Cerebellar nuclear complex (tissue), 1 donor: ENCODE measurements at regions not wholly inside any gene's neighbourhood (a gene's known extent, or its start where the extent isn't known, plus 50 kb on each side); places are given as distances from the start of the nearest gene placed in this dataset.

Source experiments
- DNase-seq, 2 experiments: peaks; one replicate each; lab custom pipeline; 2025; lab: John Stamatoyannopoulos, UW

- DNase-seq = no peak
Observed at GRCh38 chr5:118044169-118044568, 944.2 kb downstream of the DTWD2 start.

DNA sequence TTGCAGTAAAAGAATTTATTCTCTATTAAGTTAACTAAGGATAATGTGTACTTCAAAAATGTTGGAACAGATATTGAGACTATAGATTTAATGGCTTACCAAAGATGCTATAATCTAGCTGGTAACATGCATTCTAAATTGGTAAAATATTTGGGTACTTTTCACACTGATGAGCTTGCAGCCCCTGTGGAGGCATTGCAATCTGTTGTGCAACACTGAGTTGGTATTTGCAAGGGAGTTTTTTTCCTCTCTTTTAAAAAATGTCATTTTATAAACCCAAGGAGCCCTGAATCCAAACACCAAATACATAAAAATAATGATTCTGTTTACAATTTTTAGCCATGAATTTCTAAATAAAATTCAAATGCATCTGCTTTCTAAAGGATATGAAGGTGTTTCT is 944.8 kb downstream of the DTWD2 start:
- no peak for DNase-seq

GRCh38 chr5:118042076-118042475 is 946.3 kb downstream of the DTWD2 start:
- DNase-seq = no peak

- DNase-seq = no peak
Observed at GRCh38 chr5:118040496-118040895, 947.9 kb downstream of the DTWD2 start.

- DNase-seq = no peak
Observed at GRCh38 chr5:118033686-118034338, 954.5 kb downstream of the DTWD2 start.

DNA sequence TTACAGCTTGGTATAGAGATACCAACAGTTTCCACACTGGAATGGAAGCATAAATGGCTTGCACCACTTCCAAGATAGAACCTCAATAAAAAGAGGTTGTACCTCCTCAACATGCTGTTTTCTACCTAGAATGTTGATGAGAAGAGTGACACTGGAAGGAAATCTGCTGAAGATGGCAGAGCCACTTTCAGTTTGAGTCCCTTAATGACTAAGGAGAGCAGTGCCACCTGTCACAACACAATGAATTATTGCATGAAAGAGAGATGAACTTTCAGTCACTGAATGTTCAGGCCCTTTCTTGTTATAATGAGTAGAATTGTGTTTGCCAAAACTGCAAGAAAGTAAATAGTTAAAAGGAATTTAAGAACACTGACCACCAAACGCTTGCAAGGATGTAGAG is 958.5 kb downstream of the DTWD2 start:
- no peak for DNase-seq

- no peak for DNase-seq
Observed at GRCh38 chr5:118022062-118022461, 966.3 kb downstream of the DTWD2 start.

DNA sequence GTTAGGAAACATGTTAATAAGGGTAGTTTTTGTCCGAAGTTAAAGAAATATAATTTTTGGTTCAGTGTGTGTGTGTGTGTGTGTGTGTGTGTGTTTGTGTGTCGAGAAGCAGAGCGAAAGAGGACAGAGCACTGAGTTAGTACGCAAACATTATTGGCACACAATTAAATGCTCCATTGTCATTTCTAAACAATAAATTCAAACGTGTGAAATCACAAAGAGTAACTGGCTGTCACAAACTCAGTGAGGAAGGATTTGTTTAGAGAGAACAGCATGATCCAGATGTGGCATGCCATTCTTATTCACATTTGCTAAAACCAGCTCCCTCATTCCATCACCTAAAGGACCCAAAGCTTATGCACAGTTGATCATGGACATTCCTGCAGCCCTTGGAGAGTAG is 970.8 kb downstream of the DTWD2 start:
- DNase-seq = no peak

DNA sequence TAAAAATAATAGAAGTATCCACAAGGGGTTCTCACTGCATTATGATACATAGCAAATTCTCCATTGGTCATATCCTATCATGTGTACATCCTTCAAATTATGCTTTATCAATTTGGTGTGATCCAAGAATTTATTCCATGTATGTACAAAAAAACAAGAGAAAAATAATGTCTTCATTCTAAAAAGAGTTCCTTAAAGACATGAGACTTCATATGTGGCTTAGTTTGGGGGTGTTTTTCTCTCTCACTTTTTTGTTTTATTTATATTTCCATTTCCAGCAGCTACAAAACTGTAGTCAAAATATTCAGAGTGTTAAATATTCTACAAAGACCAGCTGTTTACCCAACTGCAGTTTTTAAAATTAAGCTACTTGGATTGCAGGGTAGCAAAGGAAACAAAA is 972.0 kb downstream of the DTWD2 start:
- no peak for DNase-seq

DNA sequence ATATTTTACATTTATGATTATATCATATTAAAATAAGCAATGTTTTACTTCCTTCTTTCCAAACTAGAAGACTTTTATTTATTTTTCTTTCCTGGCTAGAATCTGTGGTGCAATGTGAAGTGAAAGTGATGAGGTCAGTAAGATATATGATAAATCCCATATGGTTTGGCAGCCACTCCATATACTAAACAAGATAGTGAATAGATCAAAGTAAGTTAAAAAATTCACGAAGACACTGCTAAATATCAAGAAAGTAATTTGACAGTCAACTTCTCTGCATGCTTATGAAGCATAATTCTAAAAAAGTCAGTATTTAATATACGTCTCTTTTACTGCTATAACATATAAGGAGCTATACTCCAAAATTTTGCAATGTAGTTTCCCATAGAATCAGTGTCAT is 972.8 kb downstream of the DTWD2 start:
- no peak for DNase-seq

DNA sequence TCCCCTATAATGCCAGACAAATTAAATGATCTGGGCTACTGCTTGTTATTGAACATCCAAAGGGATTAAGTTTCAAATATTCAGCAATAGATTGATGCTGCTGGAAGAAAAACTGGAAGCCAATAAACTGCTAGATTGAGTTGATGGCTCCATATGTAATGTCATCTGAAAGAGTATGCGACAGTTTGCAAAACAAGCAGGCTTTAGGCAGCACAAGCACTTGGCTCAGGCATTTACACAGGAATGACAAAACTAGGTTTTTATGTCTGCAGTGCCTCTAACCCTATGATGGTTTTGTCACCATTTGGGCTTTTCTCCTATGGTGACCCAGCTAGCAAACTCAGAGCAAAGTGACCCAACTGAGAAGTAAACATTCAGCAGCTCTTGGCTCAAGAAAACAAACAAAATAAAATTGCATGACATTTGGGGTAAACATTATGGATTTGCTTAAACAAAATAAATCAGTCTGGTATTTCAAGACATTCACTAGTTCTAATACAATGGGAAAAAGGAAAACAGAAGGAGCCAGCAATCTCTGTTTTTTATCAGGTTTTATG is 978.5 kb downstream of the DTWD2 start:
- no peak for DNase-seq

GRCh38 chr5:118008779-118009178 is 979.6 kb downstream of the DTWD2 start:
- DNase-seq = no peak

GRCh38 chr5:118007262-118007661 is 981.1 kb downstream of the DTWD2 start:
- DNase-seq = no peak

- no peak for DNase-seq
Observed at GRCh38 chr5:118006219-118006618, 982.1 kb downstream of the DTWD2 start.

DNA sequence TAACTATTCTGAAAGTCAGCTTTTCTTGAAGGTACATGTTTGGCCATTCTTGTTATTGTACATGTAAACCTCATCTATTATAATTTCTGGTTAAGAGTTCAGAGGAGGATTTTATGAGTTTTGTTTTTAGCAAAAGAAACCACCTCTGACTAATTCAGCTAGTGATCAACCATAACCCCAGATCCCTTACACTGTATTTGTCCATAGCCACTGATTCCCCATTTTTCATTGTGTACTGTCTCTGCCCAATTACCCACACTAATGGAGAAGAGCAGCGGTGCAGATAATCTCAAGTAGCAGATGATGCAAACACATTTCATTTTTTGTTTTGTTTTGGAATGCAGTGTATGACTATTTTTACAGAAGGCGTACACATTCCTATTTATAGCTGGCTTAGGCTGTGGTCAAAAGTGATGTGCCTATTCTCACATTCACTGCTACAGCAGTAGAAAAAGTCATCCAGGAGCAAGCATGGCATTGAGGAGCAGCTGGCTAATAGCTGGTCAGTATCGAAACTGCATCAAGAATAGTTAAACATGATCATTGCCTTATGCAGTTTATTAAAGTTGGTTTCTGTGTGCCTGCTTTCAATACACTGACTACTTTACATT is 988.3 kb downstream of the DTWD2 start:
- no peak for DNase-seq

GRCh38 chr5:117982691-117983090 is 1005.7 kb downstream of the DTWD2 start:
- no peak for DNase-seq

- no peak for DNase-seq
Observed at GRCh38 chr5:117973785-117974184, 1014.6 kb downstream of the DTWD2 start.

- DNase-seq = no peak
Observed at GRCh38 chr5:117955831-117956230, 1032.5 kb downstream of the DTWD2 start.

DNA sequence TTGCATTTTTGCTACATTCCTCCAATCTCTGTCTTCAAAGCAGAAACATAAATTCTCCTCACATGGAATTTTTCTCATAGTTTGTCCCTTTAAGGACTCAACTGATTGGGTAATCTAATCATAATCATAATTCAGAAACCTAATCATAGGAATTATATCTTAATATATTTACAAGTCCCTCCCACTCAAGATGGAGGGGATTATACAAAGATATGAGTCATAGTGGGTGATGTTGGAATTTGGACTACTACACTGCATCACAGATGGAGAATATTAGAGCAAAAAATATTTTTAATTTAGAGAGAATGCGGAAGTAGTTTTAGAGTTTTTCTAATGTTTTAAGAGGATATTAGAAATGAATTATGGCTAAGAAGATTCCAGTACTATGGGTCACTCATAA is 1034.0 kb downstream of the DTWD2 start:
- no peak for DNase-seq

GRCh38 chr5:117953272-117953671 is 1035.1 kb downstream of the DTWD2 start:
- DNase-seq = no peak

DNA sequence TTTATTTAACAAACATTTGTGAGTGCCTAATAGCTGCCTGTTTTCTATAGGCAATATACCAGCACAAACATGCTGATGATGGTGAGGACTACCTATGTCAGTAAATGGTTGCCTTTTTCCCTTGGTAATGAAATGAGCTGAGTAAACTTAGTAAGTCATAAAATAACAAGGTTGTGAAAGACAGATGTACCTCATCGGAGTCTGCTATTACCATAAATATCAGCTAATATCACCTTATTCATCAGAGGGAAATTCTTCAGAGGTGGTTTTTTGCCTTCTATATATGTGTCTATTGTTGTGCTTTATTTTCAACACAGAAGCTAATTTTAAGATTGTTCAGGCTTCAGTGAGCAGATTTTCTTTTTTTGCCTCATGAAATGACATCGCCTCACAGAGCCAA is 1040.5 kb downstream of the DTWD2 start:
- no peak for DNase-seq

DNA sequence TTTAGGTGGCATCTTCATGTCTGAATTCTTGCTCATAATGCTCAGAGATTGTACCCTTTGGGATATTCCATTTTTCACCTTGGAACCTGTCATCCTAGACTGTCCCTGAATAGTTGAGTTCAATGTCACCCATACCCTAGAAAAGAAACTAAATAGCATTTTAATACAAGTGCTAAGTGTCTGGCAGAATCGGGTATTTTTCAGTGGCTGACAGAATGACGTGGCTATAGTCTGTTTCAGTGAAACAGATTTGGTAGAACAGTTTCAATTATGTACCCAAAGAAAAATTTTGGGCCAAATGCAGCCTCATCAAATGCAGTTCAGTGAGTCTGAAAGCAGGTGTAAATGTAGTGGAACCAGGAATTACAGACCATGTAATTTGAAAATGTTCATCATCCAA is 1041.2 kb downstream of the DTWD2 start:
- DNase-seq = no peak

DNA sequence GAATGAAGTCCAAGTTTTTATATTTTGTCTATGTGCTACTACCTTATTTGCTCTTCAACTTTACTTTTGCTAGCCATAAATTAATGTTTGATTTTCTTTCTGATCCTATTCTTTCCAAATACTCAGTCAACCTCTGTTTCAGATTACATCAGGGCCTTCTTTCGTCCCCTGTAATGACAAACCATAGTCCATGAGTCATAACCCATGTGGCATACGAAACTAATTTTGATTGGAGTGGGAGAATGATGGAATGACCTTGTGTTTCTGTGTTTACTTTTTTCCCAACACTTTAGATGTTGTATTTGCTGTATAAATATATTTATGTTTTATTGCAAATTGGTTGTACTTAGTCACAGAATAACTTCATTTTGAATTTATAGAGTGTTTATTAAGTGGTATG is 1043.1 kb downstream of the DTWD2 start:
- DNase-seq = no peak

- DNase-seq = no peak
Observed at GRCh38 chr5:117943541-117943940, 1044.8 kb downstream of the DTWD2 start.
